ENCODE measurements at regions not wholly inside any gene's neighbourhood (a gene's known extent, or its start where the extent isn't known, plus 50 kb on each side); places are given as distances from the start of the nearest gene placed in this dataset.
"Not testable (repeated sequence)": the region's sequence is repeated elsewhere in the genome, so short reads cannot be mapped to it uniquely, and the experiment has no call there.

DNA sequence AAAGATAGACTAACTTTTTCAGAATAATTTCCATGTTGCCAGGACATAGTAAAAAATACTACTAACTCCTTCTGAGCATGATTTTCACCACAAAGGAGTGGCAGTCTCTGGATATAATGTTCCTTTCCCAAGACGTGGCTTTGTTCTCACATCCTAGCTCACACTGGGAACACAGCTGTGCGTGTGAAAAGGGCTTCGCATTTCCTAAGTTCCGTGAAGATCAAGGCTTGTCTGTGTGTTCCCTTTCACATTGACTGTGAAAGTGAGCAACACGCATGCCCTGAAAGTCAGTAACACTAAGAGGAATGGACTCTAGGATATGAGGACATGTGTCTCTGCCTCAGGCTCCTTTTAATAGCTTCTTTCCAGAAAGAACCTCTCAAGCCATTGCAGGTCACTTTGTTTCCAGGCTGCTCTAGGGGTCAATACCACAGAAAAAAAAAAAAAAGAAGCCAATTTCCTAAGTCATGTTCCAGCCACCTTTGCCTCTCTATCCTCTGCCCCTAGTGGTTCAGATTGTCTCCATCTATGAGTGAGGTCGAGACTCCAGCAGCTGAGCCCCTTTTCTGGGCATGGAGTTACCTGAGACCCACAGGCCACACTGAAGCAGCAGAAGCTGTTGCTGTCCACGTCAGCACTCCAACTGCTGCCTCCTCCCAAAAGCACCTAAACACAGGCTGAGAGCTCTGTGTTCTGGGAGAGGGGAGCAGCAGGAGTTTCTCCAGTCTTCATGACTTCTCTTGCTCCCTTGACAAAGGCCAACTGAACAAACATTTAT is 355.9 kb downstream of the RSL24D1 start:
- DNase-seq: no peak

DNA sequence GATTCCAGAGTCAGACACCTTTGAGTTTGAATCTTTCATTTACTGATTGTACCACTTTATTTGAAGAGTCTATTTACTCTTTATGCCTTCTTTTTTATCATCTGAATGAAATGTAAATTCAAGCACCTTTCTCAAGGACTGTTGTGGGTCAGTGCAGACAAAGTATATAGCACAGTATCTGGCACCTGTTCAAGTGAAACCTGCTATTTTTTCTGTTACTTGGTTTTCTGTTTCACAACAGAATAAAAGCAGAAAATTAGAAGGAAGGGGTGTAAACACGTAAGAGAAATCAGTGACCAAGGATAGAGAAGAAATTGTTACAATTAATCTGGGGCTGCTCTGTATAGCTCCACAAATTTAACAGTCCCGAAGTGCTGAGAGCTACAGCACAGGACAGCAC is 357.4 kb downstream of the RSL24D1 start:
- DNase-seq: no peak

DNA sequence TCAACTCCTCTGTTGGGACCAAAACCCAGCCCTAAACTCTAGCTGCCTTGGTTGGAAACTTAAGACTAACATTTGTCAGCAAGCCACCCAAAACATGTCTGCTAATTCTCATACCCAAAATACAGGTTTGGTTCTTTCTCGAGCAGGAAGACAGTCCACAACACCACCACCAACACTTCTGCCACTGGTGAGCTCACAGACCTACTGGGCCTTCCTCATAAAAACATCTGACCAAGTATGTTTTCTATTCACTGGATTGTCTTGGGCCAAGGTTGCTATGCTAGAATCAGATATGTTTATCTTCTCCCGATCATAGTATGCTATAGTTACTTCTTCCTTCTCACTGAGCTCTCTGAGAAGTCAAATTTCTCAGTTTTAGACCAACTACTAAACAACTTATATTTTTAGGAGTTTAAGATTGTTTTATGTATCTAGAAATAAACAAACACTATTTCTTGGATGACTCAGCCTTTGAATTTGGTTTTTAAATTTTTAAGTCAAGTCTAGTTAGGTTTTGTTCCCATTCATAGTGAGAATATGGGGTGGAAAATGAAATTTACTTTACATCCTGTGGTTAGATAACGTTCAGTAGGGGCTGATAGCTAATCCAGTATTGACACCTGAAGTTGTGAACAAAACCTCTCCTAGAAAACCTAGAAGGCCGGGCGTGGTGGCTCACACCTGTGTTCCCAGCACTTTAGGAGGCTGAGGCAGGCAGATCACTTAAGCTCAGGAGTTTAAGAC is 360.5 kb downstream of the RSL24D1 start:
- DNase-seq: no peak

- DNase-seq: no peak
Measured at GRCh38 chr15:54829821-54830220, 366.9 kb downstream of the RSL24D1 start.

- peak; percentile 24 for DNase-seq
Measured at GRCh38 chr15:54820811-54821210, 375.9 kb downstream of the RSL24D1 start.

- no peak for DNase-seq
Measured at GRCh38 chr15:54820098-54820497, 376.6 kb downstream of the RSL24D1 start.

DNA sequence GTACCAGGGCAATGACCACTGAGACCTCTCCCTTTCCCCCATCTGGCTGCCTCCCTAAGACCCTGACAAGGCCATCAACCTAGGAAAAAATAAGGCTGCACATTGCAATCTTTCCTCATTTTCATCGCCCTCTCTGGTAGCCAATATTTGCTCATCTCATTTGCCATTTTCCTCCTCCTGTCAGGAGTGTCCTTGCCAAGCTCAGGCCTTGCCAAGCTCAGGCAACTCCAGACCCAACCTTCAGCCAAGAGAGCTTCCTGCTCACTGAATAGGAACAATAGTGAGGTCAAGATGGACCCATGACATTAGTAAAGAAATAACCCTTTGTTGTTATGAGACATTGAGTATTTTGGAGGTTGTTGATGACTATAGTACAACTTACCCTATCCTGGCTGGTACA is 380.3 kb downstream of the RSL24D1 start:
- no peak for DNase-seq

- DNase-seq: no peak
Measured at GRCh38 chr15:54815556-54815955, 381.2 kb downstream of the RSL24D1 start.

- DNase-seq: no peak
Measured at GRCh38 chr15:54812383-54812782, 384.4 kb downstream of the RSL24D1 start.

- DNase-seq: no peak
Measured at GRCh38 chr15:54810496-54810895, 386.2 kb downstream of the RSL24D1 start.

DNA sequence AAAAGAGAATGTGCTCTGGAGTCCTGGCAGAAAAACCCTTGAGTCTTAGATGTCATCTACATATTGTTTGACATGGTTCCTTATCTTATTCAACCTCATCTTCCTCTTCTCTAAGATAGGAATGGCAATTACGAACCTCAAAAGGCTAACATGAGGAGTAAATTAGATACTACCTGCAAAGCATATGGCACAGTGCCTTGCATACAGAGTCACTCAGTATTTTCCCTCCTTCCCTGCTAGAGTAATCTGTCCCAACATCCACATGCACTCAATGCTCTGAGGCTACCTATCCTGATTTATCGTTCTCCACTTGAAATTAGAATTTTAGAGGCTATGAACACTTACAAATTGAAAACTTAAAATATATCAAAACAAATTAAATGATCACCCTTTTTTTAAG is 386.7 kb downstream of the RSL24D1 start:
- no peak for DNase-seq

GRCh38 chr15:54808321-54808720 is 388.4 kb downstream of the RSL24D1 start:
- no peak for DNase-seq

- DNase-seq: no peak
Measured at GRCh38 chr15:54803987-54804386, 392.8 kb downstream of the RSL24D1 start.

- no peak for DNase-seq
Measured at GRCh38 chr15:54803134-54803808, 393.5 kb downstream of the RSL24D1 start.

- DNase-seq: no peak
Measured at GRCh38 chr15:54792526-54792925, 404.2 kb downstream of the RSL24D1 start.

GRCh38 chr15:54790693-54791092 is 406.0 kb downstream of the RSL24D1 start:
- DNase-seq: no peak

DNA sequence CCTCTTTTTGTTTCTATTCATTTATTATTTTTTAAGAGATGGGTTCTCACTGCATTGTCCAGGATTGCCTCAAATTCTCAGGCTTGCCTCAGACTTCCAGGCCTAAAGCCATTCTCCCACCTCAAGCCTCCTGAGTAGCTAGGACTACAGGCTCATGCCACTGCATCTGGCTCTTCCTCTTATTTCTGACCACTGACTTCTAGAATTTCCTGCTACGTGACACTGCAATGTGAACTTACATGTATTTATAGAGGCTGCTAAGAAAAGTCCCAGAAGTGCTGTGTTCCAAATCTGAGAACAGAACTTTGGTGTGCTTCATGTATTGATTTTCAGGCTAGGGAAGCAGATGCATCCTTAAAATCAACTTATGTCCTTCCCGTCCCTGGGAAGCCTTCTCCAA is 407.4 kb downstream of the RSL24D1 start:
- no peak for DNase-seq

DNA sequence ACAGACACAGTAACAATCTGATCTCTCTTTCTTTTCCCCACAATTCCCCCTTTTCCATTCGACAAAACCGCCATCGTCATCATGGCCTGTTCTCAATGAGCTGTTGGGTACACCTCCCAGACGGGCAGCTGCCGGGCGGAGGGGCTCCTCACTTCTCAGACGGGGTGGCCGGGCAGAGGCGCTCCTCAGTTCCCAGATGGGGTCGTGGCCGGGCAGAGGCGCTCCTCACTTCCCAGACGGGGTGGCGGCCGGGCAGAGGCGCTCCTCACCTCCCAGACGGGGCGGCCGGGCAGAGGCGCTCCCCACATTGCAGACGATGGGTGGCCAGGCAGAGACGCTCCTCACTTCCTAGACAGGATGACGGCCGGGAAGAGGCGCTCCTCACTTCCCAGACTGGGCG is 415.5 kb downstream of the RSL24D1 start:
- not testable (repeated sequence) for DNase-seq

- DNase-seq: no peak
Measured at GRCh38 chr15:54779271-54779670, 417.5 kb downstream of the RSL24D1 start.

DNA sequence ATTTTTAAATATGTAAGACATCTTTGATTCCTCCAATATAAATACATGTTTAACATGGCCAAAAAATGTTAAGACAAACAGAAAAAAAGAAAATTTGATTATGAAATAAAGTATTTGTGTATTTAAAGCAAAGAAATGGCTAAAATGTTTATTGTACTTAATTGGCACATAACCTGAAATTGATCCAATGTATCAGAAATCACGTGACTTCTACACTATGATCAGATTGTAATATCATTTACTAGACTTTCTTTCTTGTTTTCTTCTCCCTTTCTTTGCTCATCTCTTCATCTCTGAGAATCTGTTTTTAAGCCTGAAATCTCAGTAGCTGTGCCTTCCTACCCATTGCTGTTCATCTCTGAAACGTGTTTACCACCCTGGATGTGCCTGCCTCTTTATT is 420.3 kb downstream of the RSL24D1 start:
- no peak for DNase-seq

DNA sequence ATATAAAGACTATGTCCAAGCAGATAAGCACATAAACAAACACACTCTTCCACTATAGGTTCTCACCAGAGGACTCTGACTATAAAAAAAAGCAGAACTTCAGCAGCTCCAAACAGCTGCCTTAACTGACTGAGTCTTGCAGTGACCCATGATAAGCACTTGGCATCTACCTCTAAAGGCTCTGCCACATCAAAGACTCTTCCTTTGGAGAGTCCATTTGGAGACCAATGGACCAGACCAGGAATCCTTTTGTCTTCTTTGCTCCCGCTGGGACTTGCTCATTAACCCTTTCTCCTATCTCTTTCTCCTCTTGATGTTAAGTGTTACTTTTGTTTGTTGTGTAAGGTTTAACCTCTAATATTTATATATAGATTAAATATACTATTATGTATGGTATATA is 424.1 kb downstream of the RSL24D1 start:
- no peak for DNase-seq

DNA sequence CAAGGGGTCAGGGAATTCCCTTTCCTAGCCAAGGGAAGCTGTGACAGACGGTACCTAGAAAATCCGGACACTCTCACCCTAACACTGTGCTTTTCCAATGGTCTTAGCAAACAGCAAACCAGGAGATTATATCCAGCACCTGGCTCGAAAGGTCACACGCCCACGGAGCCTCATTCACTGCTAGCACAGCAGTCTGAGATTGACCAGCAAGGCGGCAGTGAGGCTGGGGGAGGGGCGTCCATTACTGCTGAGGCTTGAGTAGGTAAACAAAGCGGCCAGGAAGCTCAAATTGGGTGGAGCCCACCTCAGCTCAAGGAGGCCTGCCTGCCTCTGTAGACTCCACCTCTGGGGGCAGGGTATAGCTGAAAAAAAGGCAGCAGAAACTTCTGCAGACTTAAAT is 447.3 kb downstream of the RSL24D1 start:
- DNase-seq: not testable (repeated sequence)

GRCh38 chr15:54722342-54722986 is 474.3 kb downstream of the RSL24D1 start:
- DNase-seq: no peak
